H9 (cell line): ENCODE measurements at regions not wholly inside any gene's neighbourhood (a gene's known extent, or its start where the extent isn't known, plus 50 kb on each side); places are given as distances from the start of the nearest gene placed in this dataset.

Source experiments
- DNase-seq: peaks from one replicate; pipeline ENCODE4 v3.0.0-alpha.2; 2017
- H2AFZ ChIP-seq: one replicate; pipeline ENCODE4 v1.6.1; 2013; ENCODE audit warnings: mild to moderate bottlenecking, low read length, control low read depth, moderate library complexity
- H2AK5ac ChIP-seq: 2 replicates; pipeline ENCODE4 v1.6.1; 2013; ENCODE audit warnings: low read length, control low read depth, mixed read lengths; ENCODE audit not compliant: insufficient read length
- H2BK120ac ChIP-seq: one replicate; pipeline ENCODE4 v1.6.1; 2013; ENCODE audit warnings: low read depth, mild to moderate bottlenecking, low read length, control low read depth, inconsistent platforms; ENCODE audit not compliant: poor library complexity, severe bottlenecking
- H2BK12ac ChIP-seq: 2 replicates; pipeline ENCODE4 v1.6.1; 2013; ENCODE audit warnings: low read length, control low read depth, mixed read lengths, low read depth; ENCODE audit not compliant: insufficient read length
- H2BK15ac ChIP-seq: 2 replicates; pipeline ENCODE4 v1.6.1; 2013; ENCODE audit warnings: low read depth, low read length, control low read depth
- H2BK20ac ChIP-seq: one replicate; pipeline ENCODE4 v1.6.1; 2013; ENCODE audit warnings: low read depth, mild to moderate bottlenecking, low read length, control low read depth, inconsistent platforms; ENCODE audit not compliant: poor library complexity, severe bottlenecking
- H2BK5ac ChIP-seq: 2 replicates; pipeline ENCODE4 v1.6.1; 2013; ENCODE audit warnings: low read length, control low read depth, mixed read lengths; ENCODE audit not compliant: insufficient read length
- H3K14ac ChIP-seq: 2 replicates; pipeline ENCODE4 v1.6.1; 2013; ENCODE audit warnings: low read length, control low read depth; ENCODE audit not compliant: insufficient read depth
- H3K18ac ChIP-seq: 2 replicates; pipeline ENCODE4 v1.6.1; 2013; ENCODE audit warnings: low read depth, mild to moderate bottlenecking, mixed read lengths, low read length, control low read depth; ENCODE audit not compliant: insufficient read length
- H3K23ac ChIP-seq: 2 replicates; pipeline ENCODE4 v1.6.1; 2013; ENCODE audit warnings: low read length, control low read depth, mixed read lengths, low read depth; ENCODE audit not compliant: insufficient read length
- H3K23me2 ChIP-seq: 2 replicates; pipeline ENCODE4 v1.6.1; 2013; ENCODE audit warnings: low read depth, mild to moderate bottlenecking, mixed read lengths, low read length, control low read depth; ENCODE audit not compliant: insufficient read length, poor library complexity, severe bottlenecking
- H3K27ac ChIP-seq: 2 replicates; pipeline ENCODE4 v1.5.1; 2013; ENCODE audit warnings: low read length, control low read depth, mixed read lengths, low read depth; ENCODE audit not compliant: insufficient read length
- H3K27me3 ChIP-seq: 2 replicates; pipeline ENCODE4 v1.6.1; 2013; ENCODE audit warnings: low read length, control low read depth, inconsistent platforms; ENCODE audit not compliant: insufficient read depth
- H3K4ac ChIP-seq: 2 replicates; pipeline ENCODE4 v1.6.1; 2013; ENCODE audit warnings: low read depth, mild to moderate bottlenecking, control low read depth, inconsistent platforms, low read length, moderate library complexity
- H3K4me1 ChIP-seq: 2 replicates; pipeline ENCODE4 v1.6.1; 2013; ENCODE audit warnings: low read length, control low read depth, inconsistent platforms; ENCODE audit not compliant: insufficient read depth
- H3K4me2 ChIP-seq: 2 replicates; pipeline ENCODE4 v1.6.1; 2013; ENCODE audit warnings: low read length, control low read depth, mixed read lengths; ENCODE audit not compliant: insufficient read length, insufficient read depth
- H3K56ac ChIP-seq: 2 replicates; pipeline ENCODE4 v1.6.1; 2013; ENCODE audit warnings: low read depth, mild to moderate bottlenecking, mixed read lengths, low read length, control low read depth; ENCODE audit not compliant: insufficient read length
- H3K79me1 ChIP-seq: 2 replicates; pipeline ENCODE4 v1.6.1; 2013; ENCODE audit warnings: low read depth, mild to moderate bottlenecking, moderate library complexity, low read length, control low read depth, inconsistent platforms; ENCODE audit not compliant: insufficient read depth, poor library complexity, severe bottlenecking
- H3K79me2 ChIP-seq: 2 replicates; pipeline ENCODE4 v1.6.1; 2013; ENCODE audit warnings: low read length, control low read depth, inconsistent platforms; ENCODE audit not compliant: insufficient read depth
- H3K9ac ChIP-seq: 2 replicates; pipeline ENCODE4 v1.6.1; 2013; ENCODE audit warnings: low read length, control low read depth, mixed read lengths; ENCODE audit not compliant: insufficient read length; ENCODE audit errors: extremely low read depth
- H3K9me3 ChIP-seq: one replicate; pipeline ENCODE4 v1.6.1; 2013; ENCODE audit warnings: low read depth, low read length, inconsistent platforms; ENCODE audit not compliant: control insufficient read depth
- H3T11ph ChIP-seq: one replicate; pipeline ENCODE4 v1.6.1; 2013; ENCODE audit warnings: mild to moderate bottlenecking, low read length, control low read depth, inconsistent platforms
- H4K20me1 ChIP-seq: one replicate; pipeline ENCODE4 v1.6.1; 2013; ENCODE audit not compliant: control insufficient read depth, insufficient read length, insufficient read depth
- H4K5ac ChIP-seq: 2 replicates; pipeline ENCODE4 v1.6.1; 2013; ENCODE audit warnings: low read depth, mild to moderate bottlenecking, mixed read lengths, low read length, control low read depth; ENCODE audit not compliant: insufficient read length
- H4K8ac ChIP-seq: replicated peaks from 2 replicates; pipeline ENCODE4 v1.6.1; 2013; ENCODE audit warnings: low read length, control low read depth, mixed read lengths, low read depth; ENCODE audit not compliant: insufficient read length
- H4K91ac ChIP-seq: 2 replicates; pipeline ENCODE4 v1.6.1; 2013; ENCODE audit warnings: low read depth, mild to moderate bottlenecking, moderate library complexity, mixed read lengths, low read length, control low read depth; ENCODE audit not compliant: insufficient read length
- H3K27ac Mint-ChIP-seq, 3 experiments: 2 replicates in 2 of 3; 3 replicates in 1 of 3; pipeline ENCODE4 v1.8.0; 2020 to 2021; ENCODE audit warnings: mixed read lengths in 3 of 3, mild to moderate bottlenecking in 1 of 3, moderate library complexity in 1 of 3
- H3K27me3 Mint-ChIP-seq: 2 replicates; pipeline ENCODE4 v1.8.0; 2021; ENCODE audit warnings: low read depth, mild to moderate bottlenecking, moderate library complexity, mixed read lengths
- H3K36me3 Mint-ChIP-seq, 3 experiments: 2 replicates in 2 of 3; 3 replicates in 1 of 3; pipeline ENCODE4 v1.8.0; 2020 to 2021; ENCODE audit warnings: low read depth in 3 of 3, mixed read lengths in 3 of 3; ENCODE audit not compliant: insufficient read depth in 1 of 3
- H3K4me1 Mint-ChIP-seq, 2 experiments: 2 replicates each; pipeline ENCODE4 v1.8.0; 2020; ENCODE audit warnings: mixed read lengths in 2 of 2
- H3K4me3 Mint-ChIP-seq, 2 experiments: 2 replicates in 1 of 2; 3 replicates in 1 of 2; pipeline ENCODE4 v1.8.0; 2020 to 2021; ENCODE audit warnings: mild to moderate bottlenecking in 2 of 2, mixed read lengths in 2 of 2, moderate library complexity in 1 of 2
- H3K9me3 Mint-ChIP-seq, 2 experiments: 2 replicates in 1 of 2; 3 replicates in 1 of 2; pipeline ENCODE4 v1.8.0; 2020; ENCODE audit warnings: mild to moderate bottlenecking in 2 of 2, mixed read lengths in 2 of 2, moderate library complexity in 1 of 2
- TF ChIP-seq, protein P1 (sequence below): fragments of 200-600 bp; sonication (generic); conservative IDR thresholded peaks from 3 replicates; pipeline ENCODE4 v1.8.0; 2021; ENCODE audit warnings: antibody characterized with exemption, mild to moderate bottlenecking

DNA sequence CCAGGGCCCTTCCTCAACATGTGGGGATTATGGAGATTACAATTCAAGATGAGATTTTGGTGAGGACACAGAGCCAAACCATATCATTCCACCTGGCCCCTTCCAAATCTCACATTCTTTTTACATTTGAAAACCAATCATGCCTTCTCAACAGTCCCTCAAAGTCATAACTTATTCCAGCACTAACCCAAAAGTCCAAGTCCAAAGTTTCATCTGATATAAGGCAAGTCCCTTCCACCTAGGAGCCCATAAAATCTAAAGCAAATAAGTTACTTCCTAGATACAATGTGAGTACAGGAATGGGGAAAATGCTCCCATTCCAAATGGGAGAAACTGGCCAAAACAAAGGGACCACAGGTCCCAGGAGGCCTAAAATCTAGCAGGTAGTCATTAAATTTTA lies 309.5 kb upstream of the SLITRK3 start:
- Histone ChIP-seq H3K27me3 (no peaks in the 10 kb centered on the region), H3K4me2 (no peak overlapping the region), H2BK15ac (no peak overlapping the region), H2BK20ac (no peak overlapping the region), H3K23me2 (no peaks in the 10 kb centered on the region), H2BK12ac (no peak overlapping the region), H4K5ac (no peak overlapping the region), H3K79me1 (no peaks in the 10 kb centered on the region), H3K18ac (no peak overlapping the region), H3K9ac (no peak overlapping the region), H2BK5ac (no peak overlapping the region), H3K14ac (no peak overlapping the region), H4K8ac (no peak overlapping the region), H3K79me2 (no peaks in the 10 kb centered on the region), H4K91ac (no peak overlapping the region), H3T11ph (no peak overlapping the region), H2AFZ (no peak overlapping the region), H3K4ac (no peak overlapping the region), H3K4me1 (no peaks in the 10 kb centered on the region), H3K56ac (no peak overlapping the region), H2BK120ac (no peak overlapping the region), H2AK5ac (no peak overlapping the region), H3K27ac (no peak overlapping the region), H3K9me3 (no peaks in the 10 kb centered on the region), H3K23ac (no peak overlapping the region), H4K20me1 (no peaks in the 10 kb centered on the region)
- H3K36me3 Mint-ChIP-seq: peaks cover 8 to 9% (median 9%) of the 10 kb centered on the region in 3 experiments
- H3K9me3 Mint-ChIP-seq: peaks cover 11 to 21% of the 10 kb centered on the region in 2 experiments
- no peaks in the 10 kb centered on the region for H3K27me3 Mint-ChIP-seq
- H3K27ac Mint-ChIP-seq: no peak overlapping the region
- H3K4me3 Mint-ChIP-seq: no peak overlapping the region
- no peak for DNase-seq
- TF ChIP-seq, protein P1, sequence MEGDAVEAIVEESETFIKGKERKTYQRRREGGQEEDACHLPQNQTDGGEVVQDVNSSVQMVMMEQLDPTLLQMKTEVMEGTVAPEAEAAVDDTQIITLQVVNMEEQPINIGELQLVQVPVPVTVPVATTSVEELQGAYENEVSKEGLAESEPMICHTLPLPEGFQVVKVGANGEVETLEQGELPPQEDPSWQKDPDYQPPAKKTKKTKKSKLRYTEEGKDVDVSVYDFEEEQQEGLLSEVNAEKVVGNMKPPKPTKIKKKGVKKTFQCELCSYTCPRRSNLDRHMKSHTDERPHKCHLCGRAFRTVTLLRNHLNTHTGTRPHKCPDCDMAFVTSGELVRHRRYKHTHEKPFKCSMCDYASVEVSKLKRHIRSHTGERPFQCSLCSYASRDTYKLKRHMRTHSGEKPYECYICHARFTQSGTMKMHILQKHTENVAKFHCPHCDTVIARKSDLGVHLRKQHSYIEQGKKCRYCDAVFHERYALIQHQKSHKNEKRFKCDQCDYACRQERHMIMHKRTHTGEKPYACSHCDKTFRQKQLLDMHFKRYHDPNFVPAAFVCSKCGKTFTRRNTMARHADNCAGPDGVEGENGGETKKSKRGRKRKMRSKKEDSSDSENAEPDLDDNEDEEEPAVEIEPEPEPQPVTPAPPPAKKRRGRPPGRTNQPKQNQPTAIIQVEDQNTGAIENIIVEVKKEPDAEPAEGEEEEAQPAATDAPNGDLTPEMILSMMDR: no peak
- H3K4me1 Mint-ChIP-seq: no peaks in the 10 kb centered on the region; a peak in 1 of 4 replicates
